ENCODE measurements at regions not wholly inside any gene's neighbourhood (a gene's known extent, or its start where the extent isn't known, plus 50 kb on each side); places are given as distances from the start of the nearest gene placed in this dataset.

GRCh38 chr12:111111681-111112080 is 191.3 kb upstream of the MYL2 start:
- no peak for DNase-seq (ENCODE audit: low spot score)

GRCh38 chr12:111110556-111110955 is 190.2 kb upstream of the MYL2 start:
- DNase-seq (ENCODE audit: low spot score), result no peak

- DNase-seq (ENCODE audit: low spot score), result no peak
Observed at GRCh38 chr12:111108726-111109125, 188.3 kb upstream of the MYL2 start.

GRCh38 chr12:111107392-111108178 is 187.2 kb upstream of the MYL2 start:
- DNase-seq (ENCODE audit: low spot score), result no peak

- no peak for DNase-seq (ENCODE audit: low spot score)
Observed at GRCh38 chr12:111105294-111105693, 184.9 kb upstream of the MYL2 start.

- DNase-seq (ENCODE audit: low spot score), result no peak
Observed at GRCh38 chr12:111103583-111103982, 183.2 kb upstream of the MYL2 start.

- DNase-seq (ENCODE audit: low spot score), result no peak
Observed at GRCh38 chr12:111102102-111102739, 181.8 kb upstream of the MYL2 start.

GRCh38 chr12:111101003-111101402 is 180.6 kb upstream of the MYL2 start:
- DNase-seq (ENCODE audit: low spot score), result no peak

GRCh38 chr12:111100554-111100953 is 180.2 kb upstream of the MYL2 start:
- no peak for DNase-seq (ENCODE audit: low spot score)

GRCh38 chr12:111100003-111100402 is 179.6 kb upstream of the MYL2 start:
- DNase-seq (ENCODE audit: low spot score), result no peak

GRCh38 chr12:111099186-111099585 is 178.8 kb upstream of the MYL2 start:
- no peak for DNase-seq (ENCODE audit: low spot score)

GRCh38 chr12:111094157-111095010 is 174.0 kb upstream of the MYL2 start:
- no peak for DNase-seq (ENCODE audit: low spot score)

GRCh38 chr12:111093428-111094142 is 173.2 kb upstream of the MYL2 start:
- DNase-seq (ENCODE audit: low spot score), result no peak

- DNase-seq (ENCODE audit: low spot score), result no peak
Observed at GRCh38 chr12:111091051-111091450, 170.7 kb upstream of the MYL2 start.

GRCh38 chr12:111089616-111090015 is 169.2 kb upstream of the MYL2 start:
- DNase-seq (ENCODE audit: low spot score), result no peak

GRCh38 chr12:111088409-111088808 is 168.0 kb upstream of the MYL2 start:
- no peak for DNase-seq (ENCODE audit: low spot score)

GRCh38 chr12:111086947-111087700 is 166.7 kb upstream of the MYL2 start:
- no peak for DNase-seq (ENCODE audit: low spot score)

GRCh38 chr12:111085096-111085495 is 164.7 kb upstream of the MYL2 start:
- DNase-seq (ENCODE audit: low spot score), result no peak

- DNase-seq (ENCODE audit: low spot score), result no peak
Observed at GRCh38 chr12:111084605-111085004, 164.2 kb upstream of the MYL2 start.

GRCh38 chr12:111084158-111084557 is 163.8 kb upstream of the MYL2 start:
- no peak for DNase-seq (ENCODE audit: low spot score)

- no peak for DNase-seq (ENCODE audit: low spot score)
Observed at GRCh38 chr12:111081600-111081999, 161.2 kb upstream of the MYL2 start.

Measured in A172 (cell line).